HepG2 (cell line): ENCODE measurements at regions not wholly inside any gene's neighbourhood (a gene's known extent, or its start where the extent isn't known, plus 50 kb on each side); places are given as distances from the start of the nearest gene placed in this dataset.

Source experiments
- BRF2 ChIP-seq: sonication (generic); formaldehyde crosslinking; IDR thresholded peaks from 2 replicates; pipeline ENCODE4 v1.8.1; 2022; ENCODE audit warnings: mild to moderate bottlenecking, missing genetic modification reagents
- CSRNP2 ChIP-seq: sonication (generic); formaldehyde crosslinking; conservative IDR thresholded peaks from 2 replicates; pipeline ENCODE4 v1.8.0; 2022; ENCODE audit warnings: low read depth, missing genetic modification reagents
- CTCF ChIP-seq: sonication (generic); formaldehyde crosslinking; IDR thresholded peaks from 2 replicates; pipeline ENCODE4 v1.5.0; 2020; ENCODE audit warnings: mild to moderate bottlenecking, missing genetic modification reagents, moderate library complexity
- FOXJ3 ChIP-seq: sonication (generic); formaldehyde crosslinking; IDR thresholded peaks from 2 replicates; pipeline ENCODE4 v1.4.0; 2020; ENCODE audit warnings: missing genetic modification reagents, mild to moderate bottlenecking, borderline replicate concordance
- HMGXB4 ChIP-seq, 2 experiments: sonication (generic) in 1 of 2; formaldehyde crosslinking in 1 of 2; IDR thresholded peaks; 2 replicates each; pipeline versions ENCODE4 v1.4.0 to v1.6.1; 2018 to 2020; ENCODE audit warnings: missing genetic modification reagents in 2 of 2, borderline replicate concordance in 1 of 2, low read depth in 1 of 2, mild to moderate bottlenecking in 1 of 2, missing biosample characterization in 1 of 2
- HOXA7 ChIP-seq: sonication (generic); formaldehyde crosslinking; IDR thresholded peaks from 2 replicates; pipeline ENCODE4 v1.8.1; 2022; ENCODE audit warnings: mild to moderate bottlenecking, missing genetic modification reagents, moderate library complexity
- MXI1 ChIP-seq: IDR thresholded peaks from 3 replicates; pipeline ENCODE4 v1.6.1; 2012; ENCODE audit warnings: low read depth, low read length, inconsistent platforms, borderline replicate concordance
- PBX3 ChIP-seq: sonication (generic); formaldehyde crosslinking; IDR thresholded peaks from 2 replicates; pipeline ENCODE4 v1.8.1; 2023; ENCODE audit warnings: missing genetic modification reagents, inconsistent platforms, borderline replicate concordance
- PHF21A ChIP-seq: sonication (generic); formaldehyde crosslinking; IDR thresholded peaks from 2 replicates; pipeline ENCODE4 v1.5.0; 2020; ENCODE audit warnings: mild to moderate bottlenecking, missing genetic modification reagents
- POLR2A ChIP-seq, 2 experiments: IDR thresholded peaks; 2 replicates each; pipeline ENCODE4 v1.6.1; 2011; ENCODE audit warnings: low read depth in 2 of 2, low read length in 2 of 2, mild to moderate bottlenecking in 1 of 2, moderate library complexity in 1 of 2; ENCODE audit not compliant: insufficient read depth in 1 of 2
- POLR2AphosphoS5 ChIP-seq: IDR thresholded peaks from 2 replicates; pipeline ENCODE4 v1.6.1; 2012; ENCODE audit warnings: low read depth, low read length

- TF ChIP-seq CTCF (CRISPR knock-in tag) (no peak), POLR2A (IDR thresholded peaks at IDR 0.05; ENCODE audit: insufficient read depth in 1 of 2, low read depth in 2 of 2, low read length in 2 of 2) (no peak), MXI1 (no peak), CSRNP2 (CRISPR knock-in tag) (no peak), PBX3 (CRISPR knock-in tag) (no peak), BRF2 (CRISPR knock-in tag) (no peak), HMGXB4 (CRISPR knock-in tag; IDR thresholded peaks at IDR 0.05; ENCODE audit: borderline replicate concordance in 1 of 2, low read depth in 1 of 2) (no peak), POLR2AphosphoS5 (no peak), HOXA7 (no peak), FOXJ3 (CRISPR knock-in tag) (no peak), PHF21A (CRISPR knock-in tag) (no peak)
Observed at GRCh38 chr10:3523309-3524050, 261.5 kb downstream of the KLF6 start.
